ENCODE measurements at regions not wholly inside any gene's neighbourhood (a gene's known extent, or its start where the extent isn't known, plus 50 kb on each side); places are given as distances from the start of the nearest gene placed in this dataset.

DNA sequence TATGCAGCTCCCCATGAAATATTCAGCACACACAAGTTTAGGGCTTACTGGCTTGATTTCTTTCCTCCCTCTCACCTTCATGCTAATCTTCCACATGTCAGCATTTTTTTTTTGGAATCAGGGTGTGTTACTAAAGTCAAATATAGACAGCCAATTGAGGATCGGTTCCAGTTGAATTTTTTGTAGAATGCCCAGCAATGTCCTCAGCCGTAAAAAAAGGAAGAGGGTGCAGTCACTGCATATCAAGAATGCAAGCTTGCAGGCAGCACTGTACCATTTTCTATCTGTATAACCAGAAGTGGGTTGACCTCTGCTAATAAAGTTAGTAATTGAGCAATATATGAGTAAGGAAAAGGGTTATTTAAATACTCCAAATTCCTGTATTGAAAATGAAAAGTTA lies 51.4 kb upstream of the CHMP2B start:
- DNase-seq: no peak

DNA sequence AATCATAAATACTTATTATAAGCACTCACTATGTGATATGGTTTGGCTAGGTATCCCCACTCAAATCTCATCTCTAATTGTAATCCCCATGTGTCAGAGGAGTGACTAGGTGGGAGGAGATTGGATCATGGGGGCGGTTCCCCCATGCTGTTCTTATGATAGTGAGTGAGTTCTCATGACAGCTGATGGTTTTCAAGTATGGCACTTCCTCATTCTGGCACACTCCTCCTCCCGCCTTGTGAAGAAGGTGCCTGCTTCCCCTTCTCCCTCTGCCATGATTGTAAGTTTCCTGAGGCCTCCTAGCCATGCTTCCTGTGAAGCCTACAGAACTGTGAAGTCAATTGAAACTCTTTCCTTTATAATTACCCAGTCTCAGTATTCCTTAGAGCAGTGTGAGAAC lies 53.3 kb upstream of the CHMP2B start:
- DNase-seq: peak; percentile 77

DNA sequence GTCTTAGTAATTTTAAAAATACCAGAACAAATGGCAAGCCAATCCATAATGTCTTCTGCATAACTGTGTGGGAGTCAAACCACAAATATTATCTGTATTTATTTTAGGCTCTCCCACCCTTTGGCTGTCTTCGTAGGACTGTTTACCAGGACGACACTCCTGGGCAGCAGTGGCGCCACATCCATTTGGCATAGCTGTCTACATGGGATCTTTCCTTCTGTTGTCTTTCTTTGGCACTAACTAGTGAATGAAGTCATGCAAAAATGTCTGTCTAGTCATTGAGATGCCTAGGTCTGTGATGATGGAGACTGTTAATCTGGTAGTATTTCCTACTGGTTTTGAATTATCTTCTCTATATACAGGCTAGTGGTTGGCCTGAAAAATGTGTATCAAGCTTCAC lies 54.0 kb upstream of the CHMP2B start:
- no peak for DNase-seq

DNA sequence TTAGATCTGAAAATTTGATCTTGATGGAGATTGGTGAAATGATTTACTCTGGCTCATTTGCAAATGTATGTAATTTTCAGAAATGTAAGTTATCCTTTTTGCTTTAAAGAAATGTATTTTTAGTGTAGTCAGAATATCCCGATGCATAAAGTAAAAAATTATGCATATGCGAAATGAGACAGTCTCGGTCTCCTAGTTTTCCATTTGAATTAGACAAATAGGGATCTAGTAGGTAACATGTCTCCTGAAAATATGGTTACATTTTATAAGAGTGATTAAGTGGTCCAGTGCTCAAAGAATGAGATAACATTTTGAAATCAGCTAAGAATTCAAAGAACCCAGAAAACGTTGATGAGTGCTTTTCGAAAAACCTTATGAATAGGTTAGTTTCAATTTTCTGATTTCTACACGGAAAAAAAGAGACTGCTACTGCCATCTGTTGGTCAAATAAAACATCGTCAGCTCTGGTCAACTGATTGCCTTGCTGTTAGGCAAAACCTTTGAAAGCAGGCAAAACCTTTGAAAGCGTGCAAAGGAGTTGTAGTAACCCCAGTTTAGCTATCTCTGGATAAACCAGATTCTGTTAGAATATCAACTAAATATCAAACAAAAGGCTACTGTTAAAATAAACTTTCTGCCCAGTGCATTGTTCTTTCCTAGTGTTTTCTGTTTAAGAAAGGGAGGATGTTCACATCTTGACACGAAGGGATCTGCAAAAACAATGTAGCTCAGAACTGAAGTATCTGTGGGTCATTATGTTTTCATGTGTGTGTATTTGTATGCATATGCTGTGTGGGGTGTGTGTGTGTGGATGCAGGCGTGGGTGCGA lies 59.3 kb upstream of the CHMP2B start:
- DNase-seq: peak; percentile 71

DNA sequence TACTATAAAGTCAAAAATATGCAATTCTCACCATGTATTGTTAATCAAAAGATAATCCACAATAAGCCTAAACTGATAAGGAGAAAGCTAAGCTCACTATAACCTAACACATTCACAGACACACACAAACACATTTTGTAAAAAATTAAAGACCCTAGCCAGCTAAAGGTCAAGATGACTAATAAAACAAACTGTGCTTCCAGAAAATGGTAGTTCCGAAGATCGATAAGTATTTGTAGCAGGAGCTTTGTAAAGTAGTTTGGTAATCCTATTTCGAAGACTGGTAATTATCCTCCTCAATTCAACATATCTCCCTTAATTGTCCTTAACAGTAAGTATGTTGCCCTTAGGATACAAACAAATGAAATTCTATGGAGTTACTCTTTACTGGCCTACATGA lies 62.9 kb upstream of the CHMP2B start:
- no peak for DNase-seq

DNA sequence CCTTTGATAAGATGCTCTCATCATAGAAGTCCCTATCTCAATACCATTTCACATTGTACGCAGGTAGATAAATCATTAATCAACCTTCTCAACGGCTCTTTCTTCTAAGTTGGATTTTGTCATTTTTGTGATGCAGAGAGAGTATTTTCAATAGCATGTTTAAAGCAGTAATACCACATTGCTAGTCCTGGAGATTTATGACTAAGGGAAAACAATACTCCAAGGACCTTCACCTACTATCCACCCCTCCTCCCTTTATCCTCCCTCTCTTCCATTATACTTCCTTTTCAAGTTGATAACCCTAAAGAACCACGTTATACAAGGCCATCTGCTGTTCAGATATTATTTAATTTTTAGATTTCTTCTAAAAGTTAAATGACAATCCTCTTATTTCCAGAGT lies 65.3 kb upstream of the CHMP2B start:
- DNase-seq: no peak

DNA sequence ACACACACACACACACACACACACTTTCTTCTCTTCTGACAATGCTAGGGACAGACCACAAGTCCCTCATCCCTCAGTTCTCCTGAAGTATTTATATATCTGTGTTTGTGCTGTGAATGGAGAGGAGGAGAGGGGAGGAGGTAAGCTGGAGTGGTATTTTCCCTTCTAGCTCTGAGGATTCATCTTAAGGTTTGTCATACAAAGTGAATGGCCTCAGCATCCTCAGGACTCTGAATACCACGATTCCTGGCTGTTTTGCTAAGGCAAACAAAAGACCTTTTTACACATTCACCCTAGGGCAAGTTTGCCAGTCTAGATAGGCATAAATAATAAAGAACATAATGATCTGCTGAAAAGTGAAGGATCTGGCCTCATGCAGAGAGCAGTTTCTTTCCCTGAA lies 65.7 kb upstream of the CHMP2B start:
- no peak for DNase-seq

DNA sequence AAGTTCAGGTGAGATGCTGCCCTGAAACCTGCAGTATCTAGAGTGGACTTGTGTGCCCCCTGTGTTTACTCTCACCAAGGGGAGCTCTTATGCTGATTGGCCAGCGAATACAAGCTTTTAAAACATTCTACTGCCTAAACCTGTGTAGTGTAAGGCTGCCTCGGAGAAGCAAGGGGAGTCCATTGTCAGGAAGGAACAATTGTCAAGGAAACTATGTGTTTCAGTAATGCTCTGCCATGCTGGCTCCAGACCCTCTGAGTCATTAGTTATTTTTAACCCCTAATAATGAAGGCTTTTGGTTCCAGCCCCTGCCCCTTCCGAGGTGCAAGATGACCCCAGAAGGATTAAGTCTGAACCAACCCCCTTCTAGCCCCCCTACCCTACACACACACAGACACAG lies 66.1 kb upstream of the CHMP2B start:
- DNase-seq: no peak

DNA sequence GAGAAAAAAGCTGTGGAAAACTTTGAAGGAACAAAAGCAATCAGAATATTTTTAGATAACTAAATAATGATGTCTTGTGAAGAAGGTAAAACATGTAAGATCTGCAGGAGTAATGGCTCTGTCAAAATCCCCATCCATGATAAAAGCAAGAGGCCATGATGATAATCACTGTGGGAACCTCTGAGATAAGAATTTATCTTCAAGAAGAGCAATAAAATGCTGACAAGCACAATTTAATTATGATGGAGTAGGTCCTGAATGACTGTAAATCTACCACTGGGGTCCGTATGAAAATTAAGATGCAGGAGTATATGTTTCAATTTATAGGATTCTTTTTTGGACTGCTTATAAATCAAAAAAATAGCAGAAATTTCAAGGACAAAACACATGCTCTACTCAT lies 68.3 kb upstream of the CHMP2B start:
- no peak for DNase-seq

DNA sequence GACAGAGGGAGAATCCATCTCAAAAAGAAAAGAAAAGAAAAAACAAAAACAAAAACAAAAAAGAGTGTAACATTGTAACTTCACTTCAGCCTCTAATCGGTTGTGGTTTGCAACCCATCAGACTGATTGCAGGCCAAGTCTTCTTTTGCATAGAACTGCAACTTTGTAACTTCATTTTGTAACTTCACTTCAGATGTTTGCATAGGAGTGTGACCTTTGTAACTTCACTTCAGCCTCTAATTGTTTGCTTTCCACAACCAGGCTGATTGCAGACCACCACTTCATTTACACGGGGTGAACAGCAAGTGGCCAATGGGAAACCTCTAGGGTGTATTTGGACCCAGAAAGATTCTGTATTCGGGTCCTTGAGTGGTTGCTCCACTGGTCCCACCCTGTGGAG lies 79.1 kb upstream of the CHMP2B start:
- no peak for DNase-seq

DNA sequence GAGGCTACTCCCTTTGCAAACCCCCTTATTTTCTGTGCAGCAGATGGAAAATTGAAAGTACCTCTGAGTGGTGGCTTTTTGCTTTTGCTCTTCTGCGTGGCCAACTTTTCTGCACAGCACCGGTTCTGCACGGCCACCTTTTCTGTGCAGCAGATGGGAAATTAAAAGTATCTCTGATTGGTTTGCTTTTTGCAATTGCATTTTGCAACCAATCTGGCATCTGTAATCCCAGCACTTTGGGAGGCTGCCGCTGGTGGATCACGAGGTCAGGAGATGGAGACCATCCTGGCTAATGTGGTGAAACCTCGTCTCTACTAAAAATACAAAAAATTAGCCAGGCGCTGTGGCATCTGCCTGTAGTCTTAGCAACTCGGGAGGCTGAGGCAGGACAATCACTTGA lies 79.5 kb upstream of the CHMP2B start:
- no peak for DNase-seq

DNA sequence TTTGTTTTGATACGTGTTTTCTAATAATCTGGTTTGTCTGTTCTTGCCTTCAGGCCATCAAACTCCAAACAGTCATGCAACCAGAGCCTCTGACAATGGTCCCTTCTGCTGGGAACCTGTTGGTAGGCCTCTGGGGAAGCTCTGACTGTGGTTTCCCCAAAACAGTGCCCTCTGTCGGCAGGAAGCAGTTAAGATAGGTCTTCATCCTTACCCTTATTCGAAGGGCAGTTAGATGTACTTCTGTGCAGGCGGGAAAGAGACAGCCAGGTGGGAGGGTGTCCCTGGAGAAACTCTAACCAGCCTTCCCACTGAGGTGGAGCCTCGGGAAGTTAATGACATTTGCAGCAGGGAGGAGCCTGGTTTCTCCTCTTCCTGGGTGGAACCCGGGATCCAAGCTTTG lies 81.6 kb upstream of the CHMP2B start:
- DNase-seq: peak; percentile 31

DNA sequence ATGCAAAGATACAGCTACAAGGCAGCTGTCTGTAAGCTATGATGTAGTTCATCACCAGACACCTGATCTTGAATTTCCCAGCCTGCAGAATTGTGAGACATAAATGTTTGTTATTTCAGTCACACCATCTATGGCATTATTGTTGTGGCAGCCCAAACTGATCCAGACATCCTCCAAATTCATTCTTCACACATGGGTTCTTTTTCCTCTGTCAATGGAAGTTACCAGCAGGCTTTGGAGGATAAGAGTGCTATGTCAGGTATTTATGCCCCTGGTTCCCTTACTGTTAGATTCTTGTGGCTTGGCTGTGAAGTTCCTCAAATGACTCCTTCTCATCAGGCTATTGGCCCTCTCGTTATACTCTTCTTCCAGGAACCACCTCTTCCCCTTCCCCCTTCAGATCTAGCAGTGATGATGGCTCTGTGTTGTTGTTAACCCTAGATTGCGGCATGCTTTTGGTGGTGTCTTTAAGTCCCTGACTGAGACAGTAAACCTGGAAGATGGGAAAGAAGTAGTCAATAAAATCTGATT lies 91.0 kb upstream of the CHMP2B start:
- peak; percentile 52 for DNase-seq

DNA sequence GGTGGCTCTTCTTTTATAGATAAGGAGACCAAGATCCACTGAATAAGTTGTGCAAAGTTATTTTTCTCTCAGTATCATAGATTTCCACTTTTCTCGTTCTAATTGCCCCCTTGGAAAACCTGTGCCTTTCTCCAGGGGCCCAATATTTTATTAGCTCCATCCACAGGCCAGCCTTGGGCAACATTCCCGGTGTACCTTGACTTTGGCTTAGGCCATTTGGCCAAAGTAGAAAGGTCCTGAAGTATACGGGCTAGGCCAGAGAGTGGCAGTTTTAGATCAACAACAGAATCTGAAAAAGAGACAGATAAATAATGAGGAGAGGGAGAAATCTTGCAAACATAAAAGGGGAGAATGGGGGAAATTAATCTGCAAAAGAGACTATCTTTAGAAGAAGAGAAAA lies 91.7 kb upstream of the CHMP2B start:
- no peak for DNase-seq

DNA sequence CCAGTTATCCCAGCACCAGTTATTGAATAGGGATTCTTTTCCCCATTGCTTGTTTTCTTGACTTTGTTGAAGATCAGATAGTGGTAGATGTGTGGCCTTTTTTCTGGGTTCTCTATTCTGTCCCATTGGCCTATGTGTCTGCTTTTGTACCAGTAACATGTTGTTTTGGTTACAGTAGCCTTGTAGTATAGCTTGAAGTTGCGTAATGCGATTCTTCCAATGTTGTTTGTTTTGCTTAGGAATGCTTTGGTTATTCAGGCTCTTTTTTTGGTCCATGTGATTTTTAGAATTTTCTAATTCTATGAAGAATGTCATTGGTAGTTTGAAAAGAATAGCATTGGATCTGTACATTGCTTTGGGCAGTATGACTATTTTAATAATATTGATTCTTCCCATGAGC lies 94.3 kb upstream of the CHMP2B start:
- DNase-seq: no peak

DNA sequence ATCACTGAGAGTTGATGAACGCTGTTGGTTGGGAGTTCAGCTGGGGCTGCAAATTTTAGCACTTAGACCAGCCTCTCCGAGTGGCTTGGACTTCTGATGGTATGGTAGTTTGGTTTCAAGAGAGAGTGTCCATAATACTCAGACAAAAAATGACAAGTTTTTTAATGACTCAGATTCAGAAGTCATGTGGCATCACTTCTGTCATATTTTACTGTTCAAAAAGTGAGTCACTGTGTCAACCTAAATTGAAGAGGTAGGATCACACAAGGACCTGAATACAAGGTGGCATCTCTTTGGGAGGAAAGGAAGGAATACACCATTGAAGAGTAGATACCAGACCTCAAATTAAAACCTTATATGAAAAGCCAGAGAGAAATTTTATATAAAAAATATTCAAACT lies 99.1 kb upstream of the CHMP2B start:
- no peak for DNase-seq

DNA sequence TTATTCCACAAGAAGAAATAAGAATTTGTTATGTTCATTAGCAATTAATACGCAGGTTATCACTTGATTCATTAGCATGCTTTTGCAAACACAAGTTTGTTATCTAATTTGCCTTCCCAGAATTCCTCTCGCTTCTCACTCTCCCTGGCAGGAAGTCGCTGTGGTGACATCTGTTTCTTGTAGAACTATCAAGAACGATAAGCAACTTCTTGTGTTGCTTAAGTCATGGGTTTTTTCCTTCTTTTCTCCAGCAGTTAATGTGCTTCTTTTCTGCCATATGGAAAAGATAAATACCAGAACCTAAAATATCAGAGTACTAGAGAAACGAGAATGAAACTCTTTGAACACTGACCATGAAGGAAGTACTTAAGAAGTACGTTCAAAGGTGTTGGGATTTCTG lies 99.8 kb upstream of the CHMP2B start:
- peak; percentile 3 for DNase-seq

DNA sequence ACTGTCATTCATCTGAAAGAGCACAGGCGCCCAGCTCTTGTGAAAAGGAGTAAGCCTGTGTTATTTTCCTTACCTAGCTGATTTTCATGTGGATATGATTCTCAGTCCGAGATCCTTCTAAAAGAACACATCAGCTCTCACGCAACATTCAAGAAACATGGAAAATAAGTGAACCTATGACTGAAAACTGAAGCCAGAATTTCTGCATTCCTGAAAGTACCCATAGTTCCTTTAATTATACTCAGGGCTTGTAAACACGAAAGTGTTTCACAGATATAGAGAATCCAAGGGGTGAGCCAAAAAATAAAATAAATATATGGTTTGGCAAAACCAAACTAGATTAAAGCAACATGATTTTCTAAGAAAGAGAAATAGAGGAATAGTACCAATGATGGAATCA lies 100.8 kb upstream of the CHMP2B start:
- no peak for DNase-seq

DNA sequence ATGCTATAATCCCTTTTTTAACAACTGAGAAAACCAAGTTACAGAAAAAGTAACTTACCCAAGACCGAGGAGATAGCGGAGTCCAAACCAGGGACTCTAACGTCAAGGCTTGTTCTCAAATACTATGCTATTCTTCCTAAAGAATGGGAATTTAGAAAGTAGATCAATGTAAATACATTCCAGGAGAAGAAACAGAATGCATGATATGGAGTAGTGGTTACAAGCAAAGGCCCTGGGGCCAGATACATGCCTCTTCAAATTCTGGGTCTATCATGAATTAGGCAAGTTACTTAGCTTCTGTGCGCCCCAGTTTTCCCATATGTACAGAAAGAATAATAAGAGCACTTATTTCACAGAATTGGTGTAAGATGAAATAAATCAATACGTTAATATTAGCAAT lies 102.0 kb upstream of the CHMP2B start:
- DNase-seq: no peak

DNA sequence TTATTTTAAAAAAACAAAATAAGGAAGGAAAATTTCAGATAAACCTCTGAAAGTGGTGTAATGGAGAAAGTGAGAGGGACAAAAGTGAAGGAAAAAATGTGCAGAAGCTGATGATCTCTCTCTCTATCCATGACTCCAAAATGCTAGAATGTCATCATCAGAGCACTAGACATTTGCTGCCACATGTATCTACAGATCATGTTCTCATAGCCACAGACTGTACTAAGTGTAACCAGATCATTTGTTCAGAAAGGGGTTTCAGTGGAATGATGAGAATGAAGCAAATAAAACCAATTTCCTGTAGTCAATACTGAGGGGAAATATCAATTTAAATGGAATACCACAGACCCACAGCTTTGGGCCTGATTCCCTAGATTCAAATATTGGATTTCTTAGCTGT lies 104.3 kb upstream of the CHMP2B start:
- no peak for DNase-seq

DNA sequence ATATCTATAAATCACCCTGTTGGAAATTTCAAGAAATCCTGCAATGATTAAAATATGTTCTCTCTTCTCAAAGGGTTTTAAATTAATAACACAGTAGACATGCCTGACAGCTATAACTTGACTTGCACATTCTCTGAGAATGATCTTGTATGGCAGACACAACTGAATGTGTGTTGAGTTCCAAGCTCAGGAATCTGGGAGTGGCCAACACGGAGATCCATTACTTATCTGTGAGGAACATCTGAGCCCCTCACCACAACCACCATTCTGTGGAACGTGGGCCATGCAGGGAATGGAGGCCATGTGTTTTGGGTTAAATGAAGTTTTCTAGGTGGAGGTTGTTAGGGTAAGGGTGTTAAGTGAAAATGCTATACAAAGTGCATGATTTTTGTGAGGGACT lies 105.3 kb upstream of the CHMP2B start:
- no peak for DNase-seq

DNA sequence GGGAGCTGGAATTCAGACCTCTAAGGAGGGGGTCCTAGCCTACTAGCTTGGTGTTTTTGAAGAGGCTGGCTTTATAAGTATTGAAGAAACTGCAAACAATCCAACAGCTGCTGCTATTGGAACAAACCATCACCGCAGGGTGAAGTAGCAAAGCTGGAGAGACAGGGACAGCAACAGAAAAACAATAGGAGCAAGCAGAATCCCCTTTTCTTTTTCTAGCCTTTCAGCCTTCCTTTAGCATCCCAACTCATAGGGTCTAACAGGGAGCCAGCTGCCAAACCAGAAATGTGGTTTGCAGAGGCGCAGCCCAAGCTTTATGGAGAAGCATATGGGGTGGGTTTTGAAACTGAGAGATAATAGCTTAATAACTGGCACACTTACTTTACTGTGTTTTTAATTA lies 106.2 kb upstream of the CHMP2B start:
- no peak for DNase-seq

DNA sequence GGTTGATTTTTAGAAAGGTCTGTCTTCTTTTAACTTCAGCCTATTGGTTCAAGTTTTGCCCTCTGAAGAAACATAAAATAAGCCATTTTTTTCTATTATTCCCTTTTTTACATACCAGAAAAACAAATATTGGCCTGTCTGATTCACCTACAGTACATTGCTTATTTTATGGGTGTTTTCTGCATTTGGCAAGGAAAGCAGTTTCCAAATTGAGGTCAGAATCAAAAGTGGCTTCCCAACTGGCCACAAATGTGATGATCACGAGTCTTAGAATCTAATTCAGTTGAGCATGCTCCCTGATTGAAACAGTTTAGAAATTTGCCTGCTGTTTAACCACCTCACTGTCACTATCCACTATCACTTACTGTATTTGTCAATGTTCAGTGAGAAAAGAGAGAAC lies 106.9 kb upstream of the CHMP2B start:
- no peak for DNase-seq

DNA sequence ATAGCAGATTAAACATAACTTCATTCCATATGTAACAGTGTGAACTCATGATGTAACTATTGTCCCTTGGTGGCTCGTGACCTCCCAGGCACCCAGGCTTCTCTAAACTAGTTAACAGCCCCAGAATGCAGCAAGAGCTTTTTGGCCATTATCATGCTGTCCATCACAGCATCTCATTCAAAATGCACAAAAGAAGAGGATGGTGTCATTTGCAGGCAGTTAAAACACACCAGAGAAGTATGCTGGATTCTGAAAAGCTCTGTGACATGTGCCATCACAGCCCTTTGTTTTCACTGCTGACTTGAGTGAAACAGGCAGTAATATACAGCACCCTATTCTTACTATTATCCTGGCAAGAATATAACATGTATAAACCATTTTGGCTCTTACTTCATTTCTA lies 117.6 kb upstream of the CHMP2B start:
- no peak for DNase-seq
